Activated CD4-positive, alpha-beta T cell treated with anti-CD3 and anti-CD28 coated beads, Interleukin-2, Interleukin-6, amounts not matched to agents 100 ng/mL and 50 ng/mL, durations not matched to agents 16 hours and 8 hours (primary cell): ENCODE measurements at regions not wholly inside any gene's neighbourhood (a gene's known extent, or its start where the extent isn't known, plus 50 kb on each side); places are given as distances from the start of the nearest gene placed in this dataset.
"Not testable (repeated sequence)": the region's sequence is repeated elsewhere in the genome, so short reads cannot be mapped to it uniquely, and the experiment has no call there.

ENCODE experiments used
- DNase-seq: peaks from one replicate; pipeline ENCODE4 v3.0.0-alpha.2; 2020

DNA sequence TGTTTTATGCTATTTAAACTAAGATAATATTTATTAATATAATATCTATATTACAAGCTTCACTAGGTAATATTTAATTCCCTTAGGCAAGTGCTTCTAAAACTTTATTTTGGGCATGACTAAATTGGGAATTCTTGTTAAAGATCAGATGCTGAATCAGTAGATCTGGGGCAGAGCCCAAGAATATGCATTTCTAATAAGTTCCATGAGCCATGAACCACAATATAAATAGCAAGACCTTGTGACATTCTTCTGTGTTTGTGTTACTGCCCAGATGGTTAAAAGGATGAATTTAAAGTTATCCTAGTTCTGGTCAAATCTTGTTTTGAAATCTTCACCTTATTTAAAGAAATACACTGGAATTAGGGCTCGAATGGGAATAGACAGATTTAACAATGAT lies 258.4 kb upstream of the CACNA2D1 start:
- DNase-seq: no peak

DNA sequence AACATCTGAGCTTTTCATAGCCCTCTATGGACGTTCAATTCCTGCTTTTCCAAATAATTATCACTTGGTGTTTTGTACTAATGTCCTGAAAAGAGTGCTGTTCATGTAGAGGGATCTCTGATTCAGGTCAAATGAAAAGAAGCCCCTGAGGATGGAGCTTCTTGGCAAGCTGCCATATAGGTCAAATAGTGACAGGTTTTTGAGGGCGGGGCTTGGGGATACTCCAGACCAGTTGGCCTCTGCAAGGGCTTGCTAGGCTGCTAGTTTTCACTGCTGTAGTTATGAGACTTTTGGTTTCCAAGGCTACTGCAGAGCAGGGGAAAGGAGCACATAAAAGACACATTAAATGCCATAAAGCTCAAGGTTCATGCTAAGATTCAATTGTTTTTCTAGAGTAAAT lies 257.2 kb upstream of the CACNA2D1 start:
- no peak for DNase-seq

DNA sequence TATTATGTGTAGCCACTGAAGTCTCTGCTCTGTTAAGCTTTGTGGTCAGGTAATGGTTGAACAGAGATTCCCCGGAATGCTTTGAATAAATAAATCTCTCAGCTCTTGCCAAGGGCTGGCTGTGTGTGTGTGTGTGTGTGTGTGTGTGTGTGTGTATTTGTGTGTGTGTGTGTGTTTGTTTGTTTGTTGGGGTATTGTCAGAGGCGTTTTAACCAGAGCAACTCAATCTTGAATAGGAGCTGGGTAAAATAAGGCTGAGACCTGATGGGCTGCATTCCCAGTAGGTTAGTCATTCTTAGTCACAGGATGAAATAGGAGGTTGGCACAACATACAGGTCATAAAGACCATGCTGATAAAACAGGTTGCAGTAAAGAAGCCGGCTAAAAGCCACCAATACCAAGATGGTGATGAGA lies 256.2 kb upstream of the CACNA2D1 start:
- DNase-seq: no peak

DNA sequence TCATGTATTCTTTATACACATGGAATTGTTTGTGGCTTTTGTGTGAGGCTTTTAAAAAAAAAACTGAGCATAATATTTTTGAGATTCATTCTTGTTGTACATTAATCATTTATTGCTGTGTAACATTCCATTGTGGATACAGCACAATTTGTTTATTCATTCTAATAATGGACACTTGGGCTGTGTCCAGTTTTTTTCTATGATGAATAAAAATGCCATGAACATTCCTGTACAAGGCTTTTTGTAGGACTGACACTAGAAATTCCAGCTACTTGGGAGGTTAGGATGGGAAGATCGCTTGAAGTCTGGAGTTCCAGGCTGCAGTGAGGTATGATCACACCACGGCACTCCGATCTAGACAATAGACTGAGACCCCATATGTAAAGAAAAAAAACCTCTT lies 254.3 kb upstream of the CACNA2D1 start:
- no peak for DNase-seq

DNA sequence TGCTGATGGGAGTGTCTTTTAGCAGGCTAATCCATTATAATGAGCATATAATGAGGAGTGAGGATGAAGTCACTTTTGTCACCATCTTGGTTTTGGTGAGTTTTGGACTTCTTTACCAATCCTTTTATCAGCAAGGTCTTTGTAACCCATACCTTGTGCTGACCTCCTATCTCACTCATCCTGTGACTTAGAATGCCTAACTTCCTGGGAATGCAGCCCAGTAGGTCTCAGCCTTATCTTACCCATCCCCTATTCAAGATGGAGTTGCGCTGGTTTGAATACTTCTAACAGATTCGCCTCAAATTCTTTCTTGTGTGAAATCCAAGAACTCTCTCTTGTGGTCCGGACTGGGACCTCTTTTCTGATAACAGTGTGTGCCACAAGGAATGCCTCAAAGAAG lies 253.1 kb upstream of the CACNA2D1 start:
- DNase-seq: no peak

DNA sequence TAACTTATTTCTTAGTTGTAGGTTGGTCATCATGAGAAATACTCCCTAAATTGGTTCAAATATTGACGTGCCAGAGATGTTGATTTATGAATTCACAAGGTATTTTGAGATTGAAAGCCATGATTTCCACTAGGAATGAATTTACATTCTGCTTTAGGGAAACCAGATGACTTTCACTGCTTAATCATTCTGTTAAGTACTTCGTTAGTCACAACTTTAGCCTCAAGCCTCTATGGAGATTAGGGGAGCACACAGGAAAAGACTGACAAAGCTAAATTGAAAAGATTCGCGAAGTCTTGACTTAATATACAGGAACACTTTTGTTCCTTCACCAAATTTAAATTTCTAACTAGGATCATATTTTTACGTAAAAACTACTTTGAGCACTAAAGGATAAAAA lies 250.4 kb upstream of the CACNA2D1 start:
- no peak for DNase-seq

DNA sequence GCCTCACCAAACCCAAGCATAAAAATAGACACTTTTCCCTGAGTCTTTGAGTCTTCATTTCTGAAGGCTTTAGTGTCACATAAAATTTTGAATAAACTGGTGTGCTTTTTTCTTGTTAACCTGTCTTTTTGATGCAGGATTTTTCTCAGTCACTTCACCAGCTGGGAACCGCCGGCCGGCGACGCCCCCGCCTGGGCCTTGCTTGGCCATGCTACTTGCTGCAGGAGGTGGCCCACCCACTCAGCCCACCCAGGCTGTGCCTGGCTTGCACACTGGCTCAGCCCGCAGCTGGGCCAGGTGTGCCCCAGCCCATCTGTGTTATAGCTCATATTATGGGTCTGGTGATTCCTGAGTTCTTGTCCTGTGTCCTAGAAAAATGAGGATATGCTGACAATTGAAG lies 247.4 kb upstream of the CACNA2D1 start:
- DNase-seq: no peak

DNA sequence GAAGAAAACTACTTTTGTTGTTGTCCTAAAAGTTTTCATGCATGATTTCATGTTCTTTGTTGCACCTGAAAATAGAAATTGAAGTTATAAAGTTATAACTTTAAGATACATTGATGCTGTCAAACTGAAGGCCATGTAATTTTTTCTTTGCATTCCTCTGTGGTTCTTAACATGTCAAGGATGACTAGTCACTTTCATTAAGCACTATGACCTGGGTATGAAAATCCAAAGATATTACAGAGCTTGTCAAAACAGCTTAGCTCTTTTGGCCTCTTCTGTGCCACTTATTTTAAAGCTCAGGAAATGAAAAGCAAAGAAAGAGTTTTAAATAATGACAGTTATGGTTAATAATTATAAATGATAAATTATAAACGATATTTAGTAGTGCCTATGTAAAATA lies 241.6 kb upstream of the CACNA2D1 start:
- DNase-seq: no peak

DNA sequence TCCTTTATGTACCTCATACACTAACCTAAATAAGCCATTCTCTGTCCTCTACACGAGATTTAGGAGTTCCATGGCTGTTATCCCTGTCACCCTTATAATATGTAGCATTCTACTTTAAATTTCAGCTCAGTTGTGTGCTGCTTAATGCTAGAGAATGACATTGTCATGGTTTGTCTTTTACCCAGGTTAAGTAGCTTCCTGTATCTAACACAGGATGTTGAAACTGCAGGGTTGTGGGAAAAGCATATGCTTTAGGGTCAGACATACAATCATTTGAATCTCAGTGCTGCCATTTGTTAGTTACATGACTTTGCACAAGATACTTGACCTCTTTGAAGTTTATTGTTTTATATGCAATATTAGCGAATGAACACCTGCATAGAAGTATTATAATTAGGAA lies 235.1 kb upstream of the CACNA2D1 start:
- DNase-seq: peak; percentile 3

DNA sequence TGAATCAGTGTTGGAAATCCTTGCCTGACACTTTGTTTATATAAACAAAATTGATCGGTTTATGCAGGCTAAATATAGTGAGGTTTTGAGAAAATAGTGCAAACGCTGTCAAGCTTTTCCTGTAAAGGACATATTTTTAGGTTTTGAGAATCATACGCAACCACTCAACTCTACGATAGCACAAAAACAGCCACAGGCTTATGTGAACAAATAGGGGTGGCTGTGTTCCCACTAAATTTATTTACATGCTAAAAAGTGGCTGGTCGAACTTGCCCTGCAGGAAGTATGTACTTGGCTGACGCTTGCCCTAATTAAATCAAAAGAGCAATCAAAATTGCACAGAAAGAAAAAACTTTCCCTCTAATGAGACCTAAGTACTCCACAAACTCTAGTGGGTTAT lies 234.7 kb upstream of the CACNA2D1 start:
- DNase-seq: no peak

DNA sequence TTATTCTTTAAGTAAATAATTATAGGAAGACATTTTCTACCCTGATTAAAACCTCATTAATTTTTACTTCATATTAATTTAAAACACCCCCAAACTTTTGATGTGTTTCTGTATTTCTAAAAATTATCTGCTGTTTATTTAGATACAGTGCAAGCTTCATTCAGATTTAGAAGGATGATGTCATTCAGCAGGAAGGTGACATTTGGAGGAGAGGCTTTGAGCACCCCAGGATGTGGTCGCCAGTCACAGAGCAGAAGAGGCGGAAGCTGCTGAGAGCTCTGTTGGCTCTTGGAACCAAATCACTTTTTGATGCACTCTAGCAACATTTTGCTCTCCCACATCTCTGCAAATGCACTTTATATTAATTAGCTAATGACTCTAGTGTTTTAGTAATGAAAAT lies 233.9 kb upstream of the CACNA2D1 start:
- peak; percentile 50 for DNase-seq

DNA sequence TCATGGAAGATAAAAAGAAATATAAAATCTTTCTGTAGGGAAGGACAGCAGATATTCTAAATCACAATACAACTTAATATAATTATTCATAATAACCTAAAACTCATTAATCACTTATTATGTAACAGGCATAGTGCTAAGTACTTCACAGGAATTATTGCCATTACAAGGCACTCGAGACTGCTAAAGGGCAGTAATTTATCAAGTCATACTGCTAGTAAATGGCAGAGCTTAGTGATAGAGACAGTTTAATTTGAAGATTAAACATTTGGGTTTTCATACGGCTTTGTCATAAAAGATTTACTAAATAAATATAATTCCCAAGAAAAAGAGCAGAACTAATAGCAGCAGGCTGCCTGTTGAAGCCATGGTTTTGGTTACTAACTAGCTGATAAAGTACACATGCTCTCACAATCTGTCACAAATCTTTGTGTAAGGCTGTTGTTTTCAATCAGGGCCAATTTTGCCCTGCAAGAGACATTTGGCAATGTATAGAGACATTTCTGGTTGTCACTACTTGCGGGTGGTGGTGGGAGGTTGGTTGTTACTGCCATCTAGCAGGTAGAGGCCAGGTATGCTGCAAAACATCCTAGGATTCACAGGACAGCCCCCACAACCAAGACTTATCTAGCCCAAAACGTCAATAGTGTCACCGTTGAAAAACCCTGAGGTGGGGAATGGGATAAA lies 233.3 kb upstream of the CACNA2D1 start:
- no peak for DNase-seq

DNA sequence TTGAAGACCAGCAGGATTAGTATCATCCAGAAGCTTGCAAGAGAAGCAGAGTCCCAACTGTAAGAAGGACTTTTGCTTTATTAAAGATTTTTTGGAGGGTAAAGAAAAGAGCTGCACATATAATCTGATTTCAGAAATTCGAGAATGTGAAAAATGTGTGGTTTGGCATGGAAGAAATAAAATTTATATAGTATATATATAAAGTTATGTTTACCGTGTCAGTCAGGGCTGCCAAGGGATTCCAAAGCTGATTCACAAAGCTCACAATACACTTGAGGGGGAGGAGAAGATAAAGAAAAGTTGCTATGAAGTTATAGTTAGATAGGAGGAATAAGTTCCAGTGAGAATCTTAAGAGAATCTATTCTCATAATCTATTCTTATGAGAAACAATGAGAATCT lies 231.8 kb upstream of the CACNA2D1 start:
- DNase-seq: no peak

DNA sequence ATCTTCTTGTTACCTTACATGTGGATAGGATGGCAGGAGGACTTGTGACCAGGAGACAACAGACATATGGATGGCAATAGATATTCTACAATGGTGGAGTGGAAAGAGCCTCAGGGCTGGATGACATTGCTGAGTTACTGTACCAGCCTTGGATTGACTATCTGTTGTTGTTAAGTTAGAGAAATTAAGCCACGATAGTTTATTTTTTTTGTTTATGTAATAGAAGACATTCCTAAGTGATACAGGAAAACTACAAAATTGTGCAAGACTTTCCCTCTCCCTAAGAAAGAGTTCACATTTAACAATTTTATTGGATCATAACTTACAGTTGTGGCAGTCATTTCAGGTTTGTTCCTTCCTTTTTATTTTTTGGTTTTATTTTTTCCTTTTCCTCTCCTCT lies 230.7 kb upstream of the CACNA2D1 start:
- DNase-seq: no peak

DNA sequence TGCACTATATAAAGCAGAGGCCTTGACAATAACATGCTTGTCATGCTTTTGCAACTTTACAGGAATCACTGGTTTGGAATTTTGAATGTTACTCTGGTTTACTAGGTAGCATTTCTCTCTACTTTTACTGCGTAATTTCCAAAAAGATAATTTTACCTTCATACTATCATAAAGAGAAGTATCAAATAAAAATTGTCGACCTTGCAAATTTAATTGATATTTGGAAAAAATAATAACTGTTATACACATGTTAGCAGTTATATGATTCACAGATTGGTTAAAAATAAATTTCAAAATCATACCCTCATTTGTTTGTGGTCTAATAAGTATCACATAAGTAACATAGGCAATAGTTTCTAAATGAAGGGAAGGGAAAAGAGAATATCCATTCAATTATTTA lies 228.5 kb upstream of the CACNA2D1 start:
- no peak for DNase-seq

DNA sequence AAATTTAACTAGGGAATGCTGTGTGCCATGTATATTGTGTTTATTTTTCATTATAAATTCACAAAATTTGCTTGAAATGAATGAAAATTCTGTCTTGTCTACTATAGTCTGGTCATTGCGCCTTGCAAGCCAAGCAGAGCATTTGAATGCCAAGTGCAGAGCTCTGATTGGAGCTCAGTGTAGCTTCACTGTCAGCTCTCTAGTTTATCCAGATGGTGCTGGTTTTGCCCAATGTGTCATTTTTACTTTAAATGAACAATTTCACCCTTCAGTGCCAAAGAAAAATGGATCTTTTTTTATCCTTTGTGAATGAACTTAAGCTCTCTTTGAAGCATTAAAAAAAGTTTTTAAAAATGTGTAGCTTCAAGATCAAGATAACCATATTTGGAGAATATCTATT lies 225.6 kb upstream of the CACNA2D1 start:
- no peak for DNase-seq

DNA sequence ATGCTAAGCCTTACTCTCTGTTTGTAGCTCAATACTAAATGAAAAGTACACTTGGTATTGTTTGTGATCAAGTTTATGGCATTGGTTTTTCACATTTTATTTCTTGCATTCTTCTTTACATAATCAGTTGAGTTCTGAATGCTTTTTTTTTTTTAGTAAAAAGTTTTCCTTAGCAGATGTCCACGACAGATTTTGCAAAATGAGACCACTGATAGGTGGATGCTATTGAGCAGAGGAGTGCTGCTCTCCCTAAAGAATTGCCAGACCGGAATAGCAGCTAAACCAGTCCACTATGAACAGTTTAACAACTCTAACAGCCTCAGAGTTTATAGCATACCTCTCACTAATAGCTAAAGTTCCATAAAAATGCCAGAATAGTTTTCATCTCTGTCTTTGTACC lies 225.1 kb upstream of the CACNA2D1 start:
- no peak for DNase-seq

DNA sequence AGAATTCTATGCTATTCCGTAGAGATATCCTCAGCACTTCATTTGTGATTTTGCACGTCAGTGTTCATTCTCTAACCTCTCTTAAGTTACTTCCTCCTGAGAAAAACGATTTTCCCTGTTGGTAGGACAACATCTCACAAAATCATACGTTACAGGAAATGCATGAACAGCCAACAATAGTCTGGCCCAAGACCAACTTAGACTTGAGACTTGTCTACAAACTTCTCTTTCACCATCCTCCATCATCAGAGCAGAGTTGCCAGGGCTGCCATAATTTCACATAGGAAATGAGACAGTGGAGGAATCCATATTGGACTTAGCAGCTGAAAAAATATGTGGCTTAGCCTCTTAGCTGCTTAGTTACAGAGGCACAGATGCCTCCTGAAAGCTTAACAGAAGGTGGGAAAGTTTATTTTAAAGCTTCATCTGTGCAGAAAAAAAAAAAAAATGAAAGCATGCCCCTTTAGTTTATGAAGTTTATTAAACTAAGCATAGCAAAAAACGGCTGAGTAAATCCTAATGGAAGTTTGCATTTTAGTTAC lies 222.5 kb upstream of the CACNA2D1 start:
- DNase-seq: no peak

DNA sequence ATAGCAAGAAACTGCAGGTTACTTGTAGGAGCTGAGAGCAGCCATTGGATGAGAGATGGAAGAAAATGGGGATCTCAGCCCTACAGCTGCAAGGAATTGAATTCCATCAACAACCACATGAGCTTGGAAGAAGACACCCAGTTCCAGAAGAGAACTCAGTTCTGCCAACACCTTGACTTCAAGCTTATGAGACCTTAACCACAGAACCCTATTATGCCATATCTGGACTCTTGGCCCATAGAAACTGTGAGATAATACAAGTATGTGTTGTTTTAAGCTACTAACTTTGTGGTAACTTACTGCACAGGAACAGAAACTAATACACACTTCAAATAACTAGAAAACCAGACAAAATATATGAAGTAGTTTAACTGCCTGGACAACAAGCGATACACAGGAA lies 212.4 kb upstream of the CACNA2D1 start:
- DNase-seq: no peak

DNA sequence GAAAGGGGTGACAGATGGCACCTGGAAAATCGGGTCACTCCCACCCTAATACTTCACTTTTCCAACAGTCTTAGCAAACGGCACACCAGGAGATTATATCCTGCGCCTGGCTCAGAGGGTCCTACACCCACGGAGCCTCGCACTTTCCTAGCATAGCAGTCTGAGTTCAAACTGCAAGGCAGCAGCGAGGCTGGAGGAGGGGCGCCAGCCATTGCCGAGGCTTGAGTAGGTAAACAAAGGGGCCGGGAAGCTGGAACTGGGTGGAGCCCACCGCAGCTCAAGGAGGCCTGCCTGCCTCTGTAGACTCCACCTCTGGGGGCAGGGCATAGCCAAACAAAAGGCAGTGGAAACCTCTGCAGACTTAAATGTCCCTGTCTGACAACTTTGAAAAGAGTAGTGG lies 206.5 kb upstream of the CACNA2D1 start:
- not testable (repeated sequence) for DNase-seq

DNA sequence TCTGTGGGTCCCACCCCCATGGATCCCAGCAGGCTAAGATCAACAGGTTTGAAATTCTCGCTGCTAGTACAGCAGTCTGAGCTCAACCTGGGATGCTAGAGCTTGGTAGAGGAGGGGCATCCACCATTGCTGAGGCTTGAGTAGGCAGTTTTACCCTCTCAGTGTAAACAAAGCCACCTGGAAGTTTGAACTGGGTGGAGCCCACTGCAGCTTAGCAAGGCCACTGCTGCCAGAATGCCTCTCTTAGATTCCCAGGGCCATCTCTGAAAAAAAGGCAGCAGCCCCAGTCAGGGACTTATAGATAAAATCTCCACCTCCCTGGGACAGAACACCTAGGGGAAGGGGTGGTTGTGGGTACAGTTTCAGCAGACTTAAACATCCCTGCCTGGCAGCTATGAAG lies 190.0 kb upstream of the CACNA2D1 start:
- no peak for DNase-seq

DNA sequence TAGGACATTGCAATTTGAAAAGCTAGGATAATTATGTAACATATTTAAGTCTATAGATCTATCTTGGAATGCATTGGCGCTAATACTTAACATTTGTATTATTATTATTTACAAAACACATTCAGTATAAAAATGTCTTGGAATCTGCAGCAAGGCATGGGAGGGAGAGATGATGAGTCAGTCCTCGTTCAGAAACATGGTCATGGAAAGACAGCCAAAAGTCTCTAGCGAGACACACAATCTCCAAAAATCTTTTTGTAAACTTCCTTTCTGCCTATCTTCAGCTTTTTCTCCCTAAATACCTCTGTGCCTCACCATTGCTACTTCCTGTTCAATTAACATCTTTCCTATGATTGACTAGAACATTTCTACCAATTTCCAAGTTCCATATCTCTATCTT lies 188.4 kb upstream of the CACNA2D1 start:
- no peak for DNase-seq

DNA sequence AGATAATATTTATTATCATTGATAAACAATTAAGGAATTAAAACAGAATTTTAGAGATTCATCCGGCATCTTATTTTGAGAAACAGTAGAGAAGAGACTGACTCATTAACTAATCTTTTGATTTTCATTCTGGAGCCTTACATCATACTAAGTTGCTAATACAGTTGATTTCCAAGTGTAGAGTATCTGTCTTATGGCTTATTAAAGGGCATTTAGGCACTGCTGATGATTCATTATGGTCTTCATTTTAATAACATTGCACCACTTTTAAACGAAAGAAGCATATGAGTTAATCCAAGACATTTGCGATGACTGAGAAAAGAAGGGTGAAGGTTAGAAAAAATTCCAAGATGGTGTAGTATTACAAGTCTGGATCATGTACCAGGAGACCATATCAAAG lies 186.0 kb upstream of the CACNA2D1 start:
- DNase-seq: no peak

DNA sequence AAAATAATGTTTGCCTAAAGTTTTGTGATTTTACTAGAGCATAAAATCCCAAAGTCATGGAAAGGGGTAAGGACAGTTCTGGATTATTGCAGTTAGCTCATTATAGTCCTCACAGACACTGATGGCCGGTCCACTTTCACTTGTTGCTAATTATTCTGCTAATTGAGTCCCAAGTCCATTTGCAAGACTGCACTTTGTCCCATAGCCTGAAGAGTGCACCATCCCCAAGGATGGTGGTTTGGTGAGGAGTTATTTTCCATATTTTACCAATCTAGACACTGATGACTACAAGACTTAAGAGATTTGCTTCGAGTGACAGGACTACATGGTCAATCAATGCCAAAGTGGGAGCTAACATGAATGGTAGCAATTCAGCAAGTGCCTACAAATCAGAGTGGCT lies 181.8 kb upstream of the CACNA2D1 start:
- DNase-seq: no peak

DNA sequence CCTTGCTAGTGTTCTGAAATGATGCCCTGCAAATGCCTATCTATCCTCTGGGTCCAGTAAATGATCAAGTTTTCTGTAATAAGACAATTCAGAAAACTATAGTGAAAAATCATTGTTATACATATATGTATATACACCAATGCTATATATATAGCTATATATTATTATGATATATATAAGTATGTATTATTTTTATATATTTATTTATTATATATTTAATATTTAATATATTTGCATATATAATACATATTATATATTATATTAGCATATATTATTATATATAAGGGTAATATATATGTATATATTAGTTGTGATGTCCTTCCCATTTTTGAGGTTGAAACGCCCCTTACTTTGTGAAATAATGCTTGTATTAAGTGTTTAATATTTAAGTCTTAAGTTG lies 181.4 kb upstream of the CACNA2D1 start:
- DNase-seq: no peak

DNA sequence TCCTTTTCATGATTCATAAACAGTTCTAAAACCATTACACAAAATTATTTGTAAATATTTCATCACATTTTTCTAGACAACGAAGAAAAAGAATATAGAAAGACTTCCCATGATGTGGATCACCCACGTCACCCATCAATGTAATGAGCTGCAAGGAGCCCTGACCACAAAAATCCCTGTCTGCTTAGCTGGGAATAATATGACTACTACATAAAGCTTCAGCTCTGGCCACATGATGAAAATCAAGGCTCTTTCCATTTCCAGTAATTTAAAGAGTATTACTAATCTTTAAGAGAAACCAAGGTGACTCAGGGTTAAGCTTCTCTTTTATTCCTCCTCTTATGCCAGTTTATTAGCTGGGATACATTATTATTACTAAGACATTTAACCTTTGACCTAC lies 180.8 kb upstream of the CACNA2D1 start:
- no peak for DNase-seq
